Activated CD8-positive, alpha-beta memory T cell treated with anti-CD3 and anti-CD28 coated beads for 36 hours (primary cell): ENCODE measurements at regions not wholly inside any gene's neighbourhood (a gene's known extent, or its start where the extent isn't known, plus 50 kb on each side); places are given as distances from the start of the nearest gene placed in this dataset.
"Not testable (repeated sequence)": the region's sequence is repeated elsewhere in the genome, so short reads cannot be mapped to it uniquely, and the experiment has no call there.

Experiments
- CTCF ChIA-PET: fragments of 350-600 bp; sonication (Branson Sonifier 250); formaldehyde crosslinking; loops from one replicate; lab custom pipeline; 2021; ENCODE audit warnings: antibody characterized with exemption; lab: Charles Lee
- POLR2A ChIA-PET: fragments of 350-600 bp; sonication (Branson Sonifier 250); formaldehyde crosslinking; loops from one replicate; lab custom pipeline; 2021; ENCODE audit warnings: antibody characterized with exemption; lab: Charles Lee

DNA sequence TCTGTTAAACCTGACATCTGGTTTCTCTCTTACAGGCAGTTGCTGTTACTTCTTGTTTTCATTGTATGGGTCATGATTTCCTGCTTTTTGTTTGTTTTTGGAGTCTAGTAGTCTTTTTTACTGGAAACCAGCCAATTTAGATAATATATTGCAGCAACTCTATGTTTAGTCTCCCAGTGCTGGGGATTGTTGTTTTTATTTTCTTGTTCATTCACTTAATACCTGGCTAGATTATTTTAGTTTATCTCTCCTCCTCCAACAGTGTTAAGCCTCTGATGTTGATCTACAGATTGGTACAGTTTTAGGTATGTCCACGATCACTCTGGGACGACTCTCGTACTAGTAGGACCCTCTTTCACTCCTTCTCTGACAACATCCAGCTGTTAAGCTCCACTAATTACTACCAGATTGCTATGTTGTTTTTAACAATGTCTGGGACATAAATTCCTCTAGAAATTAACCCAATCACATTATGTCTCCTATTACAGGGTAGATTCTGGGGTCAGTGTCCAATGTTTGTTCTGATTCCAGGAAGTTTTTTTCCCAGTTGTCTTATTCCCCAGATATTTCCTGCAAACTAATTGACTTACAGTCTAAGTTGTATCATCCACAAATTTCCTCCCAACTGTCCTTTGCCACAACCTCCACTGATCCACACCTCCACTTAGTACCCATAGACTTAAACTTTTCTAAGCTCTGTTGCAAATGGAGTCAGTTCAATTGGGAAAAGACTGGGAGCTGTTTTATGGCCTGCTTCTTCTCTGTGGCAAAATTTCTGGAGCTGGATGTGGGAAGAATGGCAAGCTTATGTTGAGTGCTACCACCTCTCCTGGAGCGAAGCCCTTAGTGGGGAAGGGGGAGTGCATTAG, 1280.6 kb upstream of the CNTN5 start:
- CTCF ChIA-PET: no interaction called here
- POLR2A ChIA-PET: no interaction called here

DNA sequence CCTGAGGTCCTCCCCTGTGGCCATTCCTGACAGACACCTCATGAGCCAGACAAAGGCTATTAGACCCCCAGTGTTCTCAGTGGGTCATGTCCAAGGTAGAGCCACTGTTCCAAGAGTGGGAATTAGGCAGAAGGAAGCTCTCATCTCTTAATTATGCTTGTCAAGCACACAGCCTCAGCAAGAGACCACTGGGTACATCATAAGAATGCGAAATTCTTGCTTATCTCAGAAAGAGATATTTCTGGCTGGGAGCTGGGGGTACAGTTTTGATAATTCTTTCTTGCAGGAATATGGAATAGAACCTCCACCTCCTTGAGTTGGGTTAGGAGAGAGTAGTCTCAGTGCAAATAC, 1280.0 kb upstream of the CNTN5 start:
- POLR2A ChIA-PET: no interaction called here

DNA sequence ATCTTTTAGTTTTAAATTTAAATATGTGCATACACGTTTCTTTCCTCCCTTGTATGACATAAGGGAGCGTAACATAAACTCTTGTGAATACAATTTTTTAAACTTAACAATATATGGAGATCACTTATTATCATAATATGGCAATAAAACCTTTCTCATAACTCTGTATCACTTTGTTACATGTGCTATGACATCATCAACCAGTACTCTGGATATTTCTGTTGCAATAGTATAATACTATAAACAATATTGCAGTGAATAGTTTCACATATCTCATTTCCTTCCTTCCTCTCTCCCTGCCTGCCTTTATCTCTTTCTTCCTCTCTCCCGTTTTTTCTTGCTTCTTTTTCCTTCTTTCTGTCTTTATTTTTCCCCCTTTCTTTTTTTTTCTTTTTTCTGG, 1278.0 kb upstream of the CNTN5 start:
- ChIA-PET POLR2A (no interaction called here), CTCF (interaction anchor here (0.6 kb wide), 1 partner anchor 1279 kb away, joined by 5 read pairs; no protein-coding TSS in a partner anchor)

More for the DNA sequence above, 1280.0 kb upstream of the CNTN5 start:
- CTCF ChIA-PET: no interaction called here

DNA sequence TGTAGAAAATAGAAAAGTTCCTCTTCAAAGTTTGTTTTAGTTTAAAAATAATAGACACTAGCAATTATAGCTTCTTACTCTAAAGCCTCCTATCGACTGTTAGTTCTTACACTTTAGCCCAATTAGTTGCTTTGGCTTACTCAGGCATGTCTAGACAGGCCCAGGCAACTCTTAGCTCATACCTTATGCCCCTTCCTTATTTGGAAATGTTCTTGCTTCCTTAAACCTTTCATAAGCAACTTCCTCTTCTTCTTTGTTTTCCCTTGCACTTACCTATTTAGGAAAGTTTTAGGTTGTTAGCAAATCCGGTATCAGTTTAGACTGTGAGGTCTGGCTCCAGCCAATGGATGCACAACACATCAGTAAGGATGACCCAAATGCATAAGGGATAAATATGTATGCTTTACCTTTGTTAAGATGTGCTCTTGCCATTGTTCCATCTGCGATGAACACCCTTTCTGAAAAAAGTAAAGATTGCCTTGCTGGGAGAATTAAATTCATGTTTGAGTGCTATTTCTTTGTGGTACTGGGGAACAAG, 1277.5 kb upstream of the CNTN5 start:
- ChIA-PET POLR2A (no interaction called here), CTCF (interaction anchor here (0.6 kb wide), 1 partner anchor 1279 kb away, joined by 5 read pairs; no protein-coding TSS in a partner anchor)

DNA sequence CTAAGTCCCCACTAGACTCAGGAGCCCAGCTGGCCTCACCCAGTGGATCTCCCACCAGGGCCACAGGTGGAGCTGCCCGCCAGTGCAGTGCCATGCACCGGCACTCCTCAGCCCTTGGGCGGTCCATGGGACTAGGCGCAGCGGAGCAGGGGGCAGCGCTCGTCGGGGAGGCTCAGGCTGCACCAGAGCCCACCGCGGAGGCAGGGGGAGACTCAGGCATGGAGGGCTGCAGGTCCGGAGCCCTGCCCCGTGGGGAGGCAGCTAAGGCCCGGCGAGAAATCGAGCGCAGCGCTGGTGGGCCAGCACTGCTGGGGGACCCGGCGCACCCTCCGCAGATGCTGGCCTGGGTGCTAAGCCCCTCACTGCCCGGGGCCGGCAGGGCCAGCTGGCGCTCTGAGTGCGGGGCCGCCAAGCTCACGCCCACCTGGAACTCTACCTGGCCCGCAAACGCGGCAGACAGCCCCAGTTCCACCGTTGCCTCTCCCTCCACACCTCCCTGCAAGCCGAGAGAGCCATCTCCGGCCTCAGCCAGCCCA, 1275.2 kb upstream of the CNTN5 start:
- ChIA-PET CTCF (no interaction called here), POLR2A (no interaction called here)

DNA sequence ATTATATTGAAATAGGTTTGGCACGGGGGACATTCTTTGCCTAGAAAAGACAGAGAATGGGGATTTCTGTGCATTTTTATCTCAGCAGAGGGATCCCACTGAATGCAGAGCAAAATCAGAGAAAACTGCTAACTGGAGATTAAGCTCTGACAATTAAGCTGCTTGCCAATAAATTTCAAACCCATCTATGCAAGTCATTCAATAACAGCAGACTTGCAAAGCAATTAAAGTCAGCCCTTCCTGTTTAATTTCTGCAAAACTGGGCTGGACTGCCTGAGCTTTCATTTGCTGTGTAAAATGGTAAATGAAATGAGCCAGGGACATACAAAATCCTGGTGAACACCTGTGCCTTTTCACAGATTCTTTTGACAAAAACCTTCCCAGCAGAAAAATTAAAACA, 1273.9 kb upstream of the CNTN5 start:
- CTCF ChIA-PET: interaction anchor here (0.6 kb wide), 1 partner anchor 940 kb away, joined by 3 read pairs; no protein-coding TSS in a partner anchor
- POLR2A ChIA-PET: no interaction called here

DNA sequence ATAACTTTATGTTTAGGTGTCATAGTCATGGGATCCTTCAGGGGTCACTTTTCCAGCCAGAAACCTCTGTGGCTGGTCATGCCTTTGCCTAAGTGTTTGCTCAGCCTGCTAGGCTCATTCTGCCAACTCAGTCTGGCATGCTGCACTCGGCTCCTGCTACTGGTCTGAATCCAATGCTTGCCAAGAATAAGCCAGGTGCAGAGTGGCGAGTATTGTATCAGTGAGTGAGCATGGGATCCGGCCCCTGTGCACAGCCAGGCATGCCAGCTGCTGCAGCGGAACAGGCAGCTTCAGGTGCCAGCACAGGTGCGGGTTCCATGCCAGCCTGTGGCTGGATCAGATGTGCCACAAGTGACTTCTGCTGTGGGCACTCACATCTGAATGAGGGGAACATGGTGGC, 1269.3 kb upstream of the CNTN5 start:
- ChIA-PET CTCF (no interaction called here), POLR2A (no interaction called here)

DNA sequence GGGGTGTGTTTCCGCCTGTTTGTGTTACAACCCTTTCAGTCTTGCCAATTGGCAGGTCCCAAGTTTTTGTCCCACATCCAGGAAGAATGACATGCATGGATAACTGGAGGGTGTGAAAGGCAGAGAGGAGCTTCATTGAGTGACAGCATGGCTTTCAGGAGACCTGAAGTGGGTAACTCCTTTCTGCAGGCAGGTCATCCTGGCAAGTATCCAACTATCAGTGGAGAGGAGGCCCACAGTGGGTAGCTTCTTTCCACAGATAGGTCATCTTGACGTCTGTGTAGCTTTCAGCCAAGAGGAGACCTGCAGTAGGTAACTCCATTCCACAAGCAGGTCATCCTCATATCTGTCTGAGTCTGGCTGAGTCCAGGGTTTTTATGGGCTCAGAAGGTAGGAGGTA, 1268.8 kb upstream of the CNTN5 start:
- POLR2A ChIA-PET: no interaction called here
- CTCF ChIA-PET: no interaction called here

DNA sequence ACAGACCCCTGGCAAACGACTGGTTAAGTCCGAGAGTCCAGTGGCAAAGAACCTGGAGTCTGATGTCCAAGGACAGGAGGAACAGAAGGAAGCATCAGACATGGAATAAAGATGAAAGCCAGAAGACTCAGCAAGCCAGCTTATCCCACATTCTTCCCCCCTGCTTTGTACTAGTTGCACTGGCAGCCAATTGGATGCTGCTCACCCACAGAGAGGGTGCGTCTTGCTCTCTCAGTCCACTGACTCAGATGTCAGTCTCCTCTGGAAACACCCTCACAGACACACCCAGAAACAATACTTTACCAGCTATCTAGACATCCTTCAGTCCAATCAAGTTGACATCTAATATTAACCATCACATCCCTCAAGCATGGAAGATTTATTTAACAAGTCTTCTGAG, 1265.8 kb upstream of the CNTN5 start:
- CTCF ChIA-PET: no interaction called here

DNA sequence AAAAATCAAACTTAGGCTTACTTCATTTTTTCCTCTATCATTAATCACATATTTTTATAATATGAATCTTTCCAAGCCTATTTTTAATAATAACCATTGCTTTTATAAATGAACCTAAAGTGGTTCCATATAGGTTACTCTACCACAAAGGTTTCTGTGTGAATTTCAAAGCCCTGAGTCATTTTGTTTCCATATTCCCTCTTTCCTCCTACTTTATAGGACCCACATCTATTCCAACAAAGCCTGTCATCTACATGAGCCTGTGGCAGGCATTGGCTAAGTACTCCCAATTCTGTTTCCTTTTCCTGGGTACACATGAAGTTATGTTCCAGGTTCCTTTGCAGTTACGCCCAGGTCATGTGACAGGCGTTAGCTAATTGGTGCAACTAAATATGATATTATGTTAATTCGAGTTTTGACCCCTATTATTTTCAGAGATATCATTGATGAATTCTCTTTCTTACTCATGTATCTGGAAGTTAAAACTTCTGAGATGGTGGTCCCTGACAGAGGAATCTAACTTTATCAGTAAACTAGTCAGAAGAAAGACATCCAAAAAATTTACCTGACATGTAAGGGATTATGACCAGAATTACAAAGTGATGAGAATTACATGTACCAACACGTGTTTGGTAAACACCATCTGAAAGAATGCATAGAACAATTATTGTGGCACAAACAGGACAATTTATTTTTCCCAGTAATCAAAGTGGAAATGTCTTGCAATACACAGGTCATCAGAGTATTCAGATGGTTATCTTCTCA, 1264.0 kb upstream of the CNTN5 start:
- POLR2A ChIA-PET: no interaction called here
- CTCF ChIA-PET: no interaction called here

More for the DNA sequence above, 1265.8 kb upstream of the CNTN5 start:
- POLR2A ChIA-PET: no interaction called here

DNA sequence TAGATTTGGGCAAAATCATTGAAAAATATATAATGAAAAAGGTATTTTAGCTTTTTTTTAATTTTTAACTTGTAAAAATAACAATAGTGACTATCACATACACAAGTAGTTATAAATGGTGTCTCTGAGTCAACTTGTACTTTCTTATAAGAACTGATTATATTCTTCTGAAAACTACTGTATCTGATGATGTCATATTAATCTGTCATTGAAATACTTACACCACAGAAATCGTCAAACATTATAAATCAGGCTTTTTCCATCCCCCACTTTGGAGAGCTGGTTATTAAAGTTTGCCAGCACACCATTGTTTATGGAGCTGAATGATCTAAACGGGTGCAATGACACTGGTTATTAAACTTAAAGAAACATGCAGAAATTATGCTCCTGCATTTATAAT, 1259.6 kb upstream of the CNTN5 start:
- CTCF ChIA-PET: no interaction called here
- POLR2A ChIA-PET: no interaction called here

DNA sequence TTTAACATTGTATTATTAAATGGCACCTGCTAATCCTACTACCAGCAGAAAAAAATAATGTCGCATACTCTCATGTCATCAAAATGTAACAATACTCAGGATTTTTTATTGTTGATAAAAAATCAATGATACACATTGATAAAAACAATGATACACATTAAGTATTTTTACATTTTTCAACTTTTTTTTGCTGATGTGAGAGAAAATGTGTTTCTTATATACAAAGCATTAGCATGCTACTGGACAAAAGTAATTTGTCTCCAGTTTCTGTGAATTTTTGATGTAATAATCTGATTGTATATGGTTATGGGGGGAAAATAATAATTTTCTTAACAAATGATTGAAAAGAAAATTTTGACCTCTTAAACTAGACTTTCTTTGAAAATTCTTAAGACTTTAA, 1256.6 kb upstream of the CNTN5 start:
- CTCF ChIA-PET: no interaction called here
- POLR2A ChIA-PET: no interaction called here

DNA sequence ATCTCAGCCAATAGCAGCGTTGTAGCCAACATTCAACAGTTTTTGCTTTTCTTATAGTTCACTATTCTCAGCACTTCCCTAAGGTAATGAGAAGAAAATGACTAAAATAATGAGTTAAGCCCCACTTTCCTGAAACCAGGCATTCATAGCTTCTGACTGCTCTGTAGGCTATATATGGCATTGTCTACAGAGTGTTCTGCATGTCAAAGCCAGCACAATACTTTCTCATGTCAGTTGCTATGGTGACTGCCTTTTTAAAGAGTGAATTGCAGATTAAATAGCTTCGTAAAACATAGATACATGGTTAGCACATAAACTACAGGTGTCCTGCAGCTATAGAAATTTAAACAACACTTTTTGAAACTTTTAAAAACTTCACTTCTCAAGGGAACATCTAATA, 1256.1 kb upstream of the CNTN5 start:
- ChIA-PET CTCF (no interaction called here), POLR2A (no interaction called here)

DNA sequence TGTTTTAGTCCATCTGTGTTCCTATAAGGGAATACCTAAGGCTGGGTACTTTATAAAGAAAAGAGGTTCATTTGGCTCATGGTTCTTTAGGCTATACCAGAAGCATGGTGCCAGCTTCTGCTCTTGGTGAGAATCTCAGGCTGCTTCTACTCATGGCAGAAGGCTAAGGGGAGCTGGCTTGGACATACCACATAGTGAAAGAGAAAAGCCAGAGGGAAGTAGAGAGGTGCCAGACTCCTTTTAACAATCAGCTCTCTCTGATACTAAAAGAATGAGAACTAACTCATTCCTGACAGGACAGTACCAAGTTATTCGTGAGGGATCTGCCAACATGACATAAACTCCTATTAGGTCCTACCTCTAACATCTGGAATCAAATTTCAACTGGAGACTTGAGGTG, 1250.2 kb upstream of the CNTN5 start:
- ChIA-PET POLR2A (no interaction called here), CTCF (no interaction called here)

DNA sequence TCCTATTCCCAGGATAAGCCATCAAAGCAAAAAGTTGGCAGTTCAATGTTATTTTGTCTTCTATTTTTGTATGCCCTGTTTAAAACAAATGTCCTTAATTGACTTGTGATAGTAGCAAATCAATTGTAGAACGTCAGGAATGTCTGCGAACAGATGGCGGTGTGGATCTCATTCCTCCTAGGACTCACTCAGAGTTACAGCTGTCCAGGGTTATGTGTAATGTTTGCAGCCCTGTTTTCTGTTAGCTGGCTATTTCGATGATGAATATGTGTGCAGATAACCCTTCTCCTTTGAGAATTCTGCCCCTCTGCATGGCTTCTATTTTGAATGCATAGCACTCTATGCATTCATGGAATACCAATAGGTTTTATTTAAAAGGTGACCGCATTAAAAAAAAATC, 1248.0 kb upstream of the CNTN5 start:
- POLR2A ChIA-PET: no interaction called here
- CTCF ChIA-PET: no interaction called here

DNA sequence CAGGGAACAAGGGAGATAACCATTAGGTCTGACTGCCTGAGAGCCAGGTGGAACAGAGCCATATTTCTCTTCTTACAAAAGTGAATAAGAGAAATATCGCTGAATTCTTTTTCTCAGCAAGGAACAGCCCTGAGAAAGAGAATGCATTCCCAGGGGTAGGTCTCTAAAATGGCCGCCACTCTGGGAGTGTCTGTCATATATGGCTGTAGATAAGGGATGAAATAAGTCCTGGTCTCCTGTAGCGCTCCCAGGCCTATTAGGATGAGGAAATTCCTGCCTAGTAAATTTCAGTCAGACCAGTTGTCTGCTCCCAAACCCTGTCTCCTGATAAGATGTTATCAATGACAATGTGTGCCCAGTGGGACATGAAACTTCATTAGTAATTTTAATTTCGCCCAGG, 1236.4 kb upstream of the CNTN5 start:
- POLR2A ChIA-PET, CTCF ChIA-PET: not testable (repeated sequence)

DNA sequence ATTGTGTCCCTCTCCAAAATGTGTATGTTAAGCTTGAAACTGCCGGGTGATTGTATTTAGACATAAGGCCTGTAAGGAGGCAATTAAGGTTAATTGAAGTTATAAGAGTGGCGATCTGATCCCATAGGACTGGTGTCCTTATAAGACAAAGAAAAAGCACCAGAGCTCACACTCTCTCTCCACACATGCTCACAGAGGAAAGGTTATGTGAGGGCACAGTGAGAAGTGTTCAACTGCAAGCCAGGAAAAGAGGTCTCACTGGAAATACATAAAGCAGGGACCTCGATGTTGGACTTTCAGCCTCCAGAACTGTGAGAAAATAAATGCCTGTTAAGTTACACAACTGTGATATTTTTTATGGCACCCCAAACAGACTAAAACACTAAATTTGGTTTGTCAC, 1233.8 kb upstream of the CNTN5 start:
- POLR2A ChIA-PET: no interaction called here
- CTCF ChIA-PET: no interaction called here

DNA sequence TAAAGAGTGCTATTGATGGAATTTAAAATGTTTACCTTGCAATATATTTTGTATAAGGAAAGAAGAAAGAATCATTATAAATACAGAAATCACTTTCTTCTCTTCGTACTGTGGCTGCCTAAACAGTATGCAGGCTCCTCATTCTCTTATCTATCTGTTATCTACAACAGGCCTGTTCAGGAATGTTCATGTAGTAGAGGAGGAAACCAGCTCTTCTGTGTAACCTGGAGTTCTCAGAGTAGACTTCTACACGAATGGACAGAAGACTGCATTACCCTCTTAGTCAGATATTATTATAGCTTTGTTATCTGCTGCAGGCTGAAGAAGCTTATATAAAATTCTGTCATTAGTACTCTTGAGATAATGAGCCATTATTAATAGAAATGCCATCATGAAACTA, 1225.9 kb upstream of the CNTN5 start:
- POLR2A ChIA-PET: no interaction called here
- CTCF ChIA-PET: no interaction called here

DNA sequence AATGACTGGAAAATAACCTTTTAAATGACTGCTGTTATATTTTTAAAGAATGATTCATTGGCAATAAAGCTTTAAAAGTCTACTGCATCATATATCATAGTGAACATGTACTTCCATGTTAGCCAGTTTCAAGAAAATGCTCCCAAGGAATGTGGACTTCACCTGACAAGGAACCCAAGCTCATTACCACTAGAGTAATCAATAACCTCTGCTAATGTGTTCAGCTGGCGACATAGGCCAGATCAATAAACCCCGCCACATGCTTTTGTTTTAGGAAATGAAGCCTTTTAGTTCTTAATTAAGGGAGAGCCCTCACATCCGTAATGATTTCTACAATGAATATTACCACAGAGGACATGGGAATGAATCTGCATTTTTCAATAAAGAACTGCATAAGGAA, 1219.9 kb upstream of the CNTN5 start:
- ChIA-PET CTCF (interaction anchor here (0.5 kb wide), 1 partner anchor 809 kb away, joined by 3 read pairs; no protein-coding TSS in a partner anchor), POLR2A (no interaction called here)

DNA sequence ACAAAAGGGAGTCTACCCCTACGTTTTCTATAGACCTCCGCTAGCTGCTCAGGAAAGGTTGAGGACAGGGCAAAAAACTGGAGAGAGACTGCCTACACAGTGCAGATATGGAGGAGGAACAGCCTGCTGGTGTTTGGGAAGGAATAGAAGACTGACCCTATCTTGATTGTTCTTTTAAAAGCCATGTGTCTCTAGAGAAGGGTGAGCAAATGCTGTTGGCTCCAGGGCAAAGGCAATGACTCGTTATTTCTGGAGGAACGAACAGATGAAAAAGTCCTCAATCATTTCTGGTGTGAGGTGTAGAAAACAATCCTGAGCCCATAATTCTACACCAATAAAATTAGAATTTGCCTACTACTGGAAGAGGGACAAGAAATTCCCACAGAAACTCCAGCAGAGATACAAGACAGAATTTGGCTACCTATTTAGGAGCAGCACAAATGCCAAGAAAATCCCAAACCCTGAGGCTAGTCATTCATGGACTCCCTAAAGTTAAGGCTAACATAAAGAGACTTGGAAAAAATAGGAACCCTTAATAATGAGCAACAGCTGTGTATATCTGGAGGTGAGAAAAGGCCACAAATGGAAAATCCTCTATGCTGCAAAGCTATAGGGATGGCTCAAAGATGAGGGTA, 1206.3 kb upstream of the CNTN5 start:
- ChIA-PET POLR2A (no interaction called here), CTCF (no interaction called here)
